ENCODE measurements at regions not wholly inside any gene's neighbourhood (a gene's known extent, or its start where the extent isn't known, plus 50 kb on each side); places are given as distances from the start of the nearest gene placed in this dataset.
A peak's percentile ranks its signal among the peaks of the same experiment; 100 is the strongest.
"Not testable (repeated sequence)": the region's sequence is repeated elsewhere in the genome, so short reads cannot be mapped to it uniquely, and the experiment has no call there.

DNA sequence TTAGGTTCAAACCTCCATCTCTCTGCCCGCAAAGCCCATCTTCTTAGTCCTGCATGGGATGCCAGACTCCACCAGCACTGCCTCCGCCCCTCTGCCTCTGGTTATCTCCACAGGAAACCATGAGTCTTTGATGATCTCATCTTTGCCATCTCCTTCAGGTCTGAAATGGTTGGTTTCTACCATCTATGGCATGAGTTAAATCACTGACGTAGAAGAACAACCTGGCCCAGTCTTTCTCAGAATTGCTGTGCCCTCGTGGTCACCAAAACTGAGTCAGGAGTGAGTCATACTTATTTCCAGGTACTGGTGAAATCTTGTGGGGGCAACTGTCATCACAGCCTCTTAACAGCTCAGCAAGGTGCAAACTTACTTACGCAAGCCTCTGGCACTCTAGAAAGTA, 468.7 kb upstream of the C16orf82 start:
- intact Hi-C loops (cut with DNase I, micrococcal nuclease) = loop anchor here in 1 of 2 experiments (1.0 to 10.0 kb wide), 10 partner anchors 67 to 1583 kb away; partner anchors contain the start of gene ARHGAP17
- Mint-ChIP-seq H3K36me3 (ENCODE audit: low read depth) (peaks cover 2% of the 10 kb centered on the region), H3K4me3 (peak overlapping the region; percentile 20), H3K9me3 (ENCODE audit: low read depth) (no peaks in the 10 kb centered on the region), H3K27ac (peak overlapping the region; percentile 82), H3K4me1 (peaks cover 54% of the 10 kb centered on the region), H3K27me3 (peaks cover 19% of the 10 kb centered on the region)
- peak; percentile 83 for DNase-seq
- ChIA-PET CTCF (interaction anchor here (0.6 to 0.8 kb wide), 2 partner anchors 315 to 976 kb away, joined by 3 read pairs; no protein-coding TSS in a partner anchor), POLR2A (interaction anchor here (0.6 kb wide), 1 partner anchor 16 kb away, joined by 3 read pairs; no protein-coding TSS in a partner anchor)
- peak; percentile 91 for ATAC-seq

DNA sequence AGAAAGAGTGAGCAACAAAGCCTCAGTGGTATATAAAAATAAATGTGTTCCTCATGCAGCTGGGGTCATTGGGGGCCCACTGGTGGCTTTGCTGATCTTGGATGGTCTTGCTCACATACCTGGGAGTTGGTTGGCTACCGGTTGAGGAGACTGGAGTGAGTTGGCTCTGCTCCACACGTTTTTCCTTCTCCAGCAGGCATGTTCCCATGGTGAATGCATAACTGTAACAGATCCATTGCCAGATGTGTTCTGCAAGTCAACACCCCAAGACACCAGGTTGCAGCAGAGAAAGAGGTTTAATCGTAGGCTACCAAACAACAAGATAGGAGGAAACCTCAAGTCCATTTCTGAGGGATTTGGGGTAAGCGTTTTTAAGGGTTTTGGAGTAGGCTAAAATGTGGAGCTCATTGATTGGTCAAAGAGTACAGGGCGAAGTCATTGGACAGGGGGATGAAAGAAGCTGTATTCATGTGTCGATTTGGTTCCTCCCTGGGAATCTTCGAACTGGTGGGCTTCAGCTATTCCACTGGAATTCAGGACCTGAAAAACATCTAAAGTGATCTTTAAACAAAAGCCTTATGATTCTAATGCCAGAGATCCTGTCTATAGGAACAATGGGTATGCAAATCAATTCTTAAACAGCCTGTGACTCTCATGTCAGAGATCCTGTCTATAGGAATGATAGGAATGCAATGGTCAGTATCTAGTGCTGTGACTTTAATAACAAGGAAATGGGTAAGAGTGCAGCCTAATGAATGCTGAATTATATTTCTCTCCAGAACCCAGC, 467.5 kb upstream of the C16orf82 start:
- ChIA-PET CTCF (no interaction called here), POLR2A (no interaction called here)
- Mint-ChIP-seq H3K4me3 (no peak overlapping the region), H3K36me3 (ENCODE audit: low read depth) (peaks cover 2% of the 10 kb centered on the region), H3K27ac (peak overlapping the region; percentile 82), H3K27me3 (peaks cover 16% of the 10 kb centered on the region), H3K9me3 (ENCODE audit: low read depth) (no peaks in the 10 kb centered on the region), H3K4me1 (peaks cover 53% of the 10 kb centered on the region)
- no peak for ATAC-seq
- intact Hi-C loops (cut with DNase I, micrococcal nuclease) = loop anchor here in 1 of 2 experiments (1.0 to 10.0 kb wide), 10 partner anchors 66 to 1584 kb away; partner anchors contain the start of gene ARHGAP17
- DNase-seq = no peak

DNA sequence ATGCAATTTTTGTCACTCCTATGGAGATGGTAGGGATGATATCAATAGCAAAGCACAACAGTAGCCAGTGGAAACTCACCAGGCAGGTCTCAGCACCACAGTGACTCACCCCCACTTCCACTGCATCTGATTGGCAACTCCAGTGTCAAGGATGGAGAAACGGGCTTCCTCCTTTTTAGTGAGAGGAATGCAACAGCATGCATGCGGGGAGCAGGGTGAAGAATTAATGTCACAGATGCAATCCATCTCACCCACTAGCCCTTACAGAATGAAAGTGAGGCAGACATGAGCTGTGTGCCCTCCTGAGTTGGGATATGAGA, 467.0 kb upstream of the C16orf82 start:
- peak overlapping the region; percentile 82 for H3K27ac Mint-ChIP-seq
- ATAC-seq (no peak), DNase-seq (peak; percentile 33)
- peaks cover 2% of the 10 kb centered on the region for H3K36me3 Mint-ChIP-seq (ENCODE audit: low read depth)
- no peak overlapping the region for H3K4me3 Mint-ChIP-seq
- CTCF ChIA-PET = no interaction called here
- H3K9me3 Mint-ChIP-seq (ENCODE audit: low read depth) = no peaks in the 10 kb centered on the region
- POLR2A ChIA-PET = no interaction called here
- intact Hi-C loops (cut with DNase I, micrococcal nuclease) = loop anchor here in 1 of 2 experiments (2.0 to 10.0 kb wide), 8 partner anchors 65 to 1585 kb away; partner anchors contain the start of gene ARHGAP17
- H3K27me3 Mint-ChIP-seq = peaks cover 13% of the 10 kb centered on the region
- peaks cover 51% of the 10 kb centered on the region for H3K4me1 Mint-ChIP-seq

- Mint-ChIP-seq H3K36me3 (ENCODE audit: low read depth) (peaks cover 2% of the 10 kb centered on the region), H3K27me3 (peaks cover 17% of the 10 kb centered on the region), H3K4me1 (peaks cover 48% of the 10 kb centered on the region), H3K9me3 (ENCODE audit: low read depth) (no peaks in the 10 kb centered on the region), H3K27ac (peak overlapping the region; percentile 26), H3K4me3 (no peak overlapping the region)
- DNase-seq (no peak), ATAC-seq (no peak)
- CTCF ChIA-PET = interaction anchor here (1.0 to 1.3 kb wide), 4 partner anchors 15 to 44 kb away, joined by 3 read pairs; no protein-coding TSS in a partner anchor
- intact Hi-C loops (cut with DNase I, micrococcal nuclease) = no loop called here
- POLR2A ChIA-PET = no interaction called here
These were observed 465.4 kb upstream of the C16orf82 start for GRCh38 chr16:26601335-26601734.

GRCh38 chr16:26605626-26606271, 461.0 kb upstream of the C16orf82 start:
- CTCF ChIA-PET = interaction anchor here (0.6 to 2.1 kb wide), 3 partner anchors 12 to 40 kb away, joined by 3 to 7 read pairs (median 5); no protein-coding TSS in a partner anchor
- POLR2A ChIA-PET = no interaction called here
- peak; percentile 16 for ATAC-seq

GRCh38 chr16:26606381-26607150, 460.2 kb upstream of the C16orf82 start:
- intact Hi-C loops (cut with DNase I, micrococcal nuclease) = no loop called here
- H3K9me3 Mint-ChIP-seq (ENCODE audit: low read depth) = no peaks in the 10 kb centered on the region
- ATAC-seq (no peak), DNase-seq (no peak)
- ChIA-PET POLR2A (no interaction called here), CTCF (interaction anchor here (1.2 kb wide), 1 partner anchor 12 kb away, joined by 5 read pairs; no protein-coding TSS in a partner anchor)
- H3K4me3 Mint-ChIP-seq = no peak overlapping the region
- no peaks in the 10 kb centered on the region for H3K36me3 Mint-ChIP-seq (ENCODE audit: low read depth)
- H3K27ac Mint-ChIP-seq = no peak overlapping the region
- peaks cover 19% of the 10 kb centered on the region for H3K4me1 Mint-ChIP-seq
- H3K27me3 Mint-ChIP-seq = peaks cover 31% of the 10 kb centered on the region

More at GRCh38 chr16:26605626-26606271, 461.0 kb upstream of the C16orf82 start:
- Mint-ChIP-seq H3K9me3 (ENCODE audit: low read depth) (no peaks in the 10 kb centered on the region), H3K4me1 (peaks cover 27% of the 10 kb centered on the region), H3K27ac (no peak overlapping the region), H3K27me3 (peaks cover 28% of the 10 kb centered on the region), H3K36me3 (ENCODE audit: low read depth) (no peaks in the 10 kb centered on the region), H3K4me3 (no peak overlapping the region)
- no peak for DNase-seq
- intact Hi-C loops (cut with DNase I, micrococcal nuclease) = no loop called here

GRCh38 chr16:26614237-26614841, 452.4 kb upstream of the C16orf82 start:
- Mint-ChIP-seq H3K36me3 (ENCODE audit: low read depth) (no peaks in the 10 kb centered on the region), H3K4me1 (peaks cover 10% of the 10 kb centered on the region), H3K27ac (peak overlapping the region; percentile 16), H3K4me3 (no peak overlapping the region), H3K27me3 (peaks cover 20% of the 10 kb centered on the region), H3K9me3 (ENCODE audit: low read depth) (peaks cover 4% of the 10 kb centered on the region)
- intact Hi-C loops (cut with DNase I, micrococcal nuclease) = no loop called here
- DNase-seq (no peak), ATAC-seq (peak; percentile 74)
- CTCF ChIA-PET = interaction anchor here (0.6 kb wide), 2 partner anchors 31 to 559 kb away, joined by 3 to 4 read pairs; no protein-coding TSS in a partner anchor
- POLR2A ChIA-PET = no interaction called here

DNA sequence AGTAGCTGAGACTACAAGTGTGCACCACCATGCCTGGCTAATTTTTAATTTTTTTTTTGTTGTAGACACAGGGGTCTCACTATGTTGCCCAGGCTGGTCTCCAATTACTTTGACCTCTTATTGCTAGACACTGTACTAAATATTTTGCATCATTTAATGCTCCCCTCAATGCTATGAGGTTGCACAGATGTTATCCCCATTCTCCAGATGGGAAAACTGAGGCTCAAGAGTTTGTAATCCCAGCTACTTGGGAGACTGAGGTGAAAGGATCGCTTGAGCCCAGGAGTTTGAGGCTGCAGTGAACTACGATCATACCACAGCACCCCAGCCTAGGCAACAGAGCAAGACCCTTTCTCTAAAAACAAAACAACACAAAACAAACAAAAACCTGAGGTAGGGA, 443.3 kb upstream of the C16orf82 start:
- peaks cover 6% of the 10 kb centered on the region for H3K4me1 Mint-ChIP-seq
- ChIA-PET POLR2A (no interaction called here), CTCF (no interaction called here)
- no peak overlapping the region for H3K4me3 Mint-ChIP-seq
- H3K9me3 Mint-ChIP-seq (ENCODE audit: low read depth) = peaks cover 13% of the 10 kb centered on the region
- DNase-seq (no peak), ATAC-seq (no peak)
- intact Hi-C loops (cut with DNase I, micrococcal nuclease) = no loop called here
- no peak overlapping the region for H3K27ac Mint-ChIP-seq
- H3K36me3 Mint-ChIP-seq (ENCODE audit: low read depth) = peaks cover 5% of the 10 kb centered on the region
- peaks cover 32% of the 10 kb centered on the region for H3K27me3 Mint-ChIP-seq

DNA sequence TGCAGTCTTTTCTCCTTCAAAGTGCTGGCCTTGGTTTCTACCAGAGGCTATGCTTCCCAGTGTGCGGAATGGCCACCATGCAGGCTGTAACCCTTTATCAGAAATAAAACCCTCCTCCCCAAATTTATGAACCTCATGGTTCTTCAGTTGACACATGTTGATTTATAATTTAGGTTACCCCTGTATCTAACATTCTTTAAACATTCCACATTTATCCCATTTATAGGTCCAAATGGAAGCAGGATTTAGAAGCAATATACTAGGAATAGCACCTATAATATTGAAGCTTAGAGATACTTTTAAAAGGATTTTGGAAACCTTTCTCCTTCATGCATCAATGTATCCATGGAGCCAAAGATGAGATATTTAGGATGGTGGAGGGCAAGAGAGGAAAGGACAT, 438.8 kb upstream of the C16orf82 start:
- H3K36me3 Mint-ChIP-seq (ENCODE audit: low read depth) = peaks cover 5% of the 10 kb centered on the region
- intact Hi-C loops (cut with DNase I, micrococcal nuclease) = no loop called here
- H3K4me3 Mint-ChIP-seq = no peak overlapping the region
- DNase-seq (no peak), ATAC-seq (no peak)
- H3K4me1 Mint-ChIP-seq = peaks cover 6% of the 10 kb centered on the region
- CTCF ChIA-PET = no interaction called here
- POLR2A ChIA-PET = no interaction called here
- H3K27me3 Mint-ChIP-seq = peaks cover 20% of the 10 kb centered on the region
- H3K9me3 Mint-ChIP-seq (ENCODE audit: low read depth) = peaks cover 23% of the 10 kb centered on the region
- no peak overlapping the region for H3K27ac Mint-ChIP-seq

GRCh38 chr16:26631365-26631764, 435.4 kb upstream of the C16orf82 start:
- H3K4me3 Mint-ChIP-seq; H3K36me3 Mint-ChIP-seq (ENCODE audit: low read depth); H3K4me1 Mint-ChIP-seq; H3K27ac Mint-ChIP-seq; CTCF ChIA-PET; ATAC-seq; intact Hi-C loops (cut with DNase I, micrococcal nuclease); DNase-seq; POLR2A ChIA-PET: not testable (repeated sequence)
- Mint-ChIP-seq H3K9me3 (ENCODE audit: low read depth) (peaks cover 30% of the 10 kb centered on the region), H3K27me3 (peaks cover 10% of the 10 kb centered on the region)
